NCI-H187 (cell line): ENCODE measurements at regions not wholly inside any gene's neighbourhood (a gene's known extent, or its start where the extent isn't known, plus 50 kb on each side); places are given as distances from the start of the nearest gene placed in this dataset.
"Not testable (repeated sequence)": the region's sequence is repeated elsewhere in the genome, so short reads cannot be mapped to it uniquely, and the experiment has no call there.

Source experiments
- DNase-seq, 2 experiments: peaks; one replicate each; lab custom pipeline; 2025; lab: John Stamatoyannopoulos, UW

- peak in 1 of 2 experiments; percentile 9 for DNase-seq
Measured at GRCh38 chr6:106799031-106799894, 169.9 kb downstream of the QRSL1 start.

GRCh38 chr6:106797186-106797585 is 167.8 kb downstream of the QRSL1 start:
- no peak for DNase-seq

- DNase-seq: no peak
Measured at GRCh38 chr6:106796781-106797180, 167.4 kb downstream of the QRSL1 start.

GRCh38 chr6:106794129-106794528 is 164.8 kb downstream of the QRSL1 start:
- no peak for DNase-seq

- DNase-seq: no peak
Measured at GRCh38 chr6:106792536-106793236, 163.3 kb downstream of the QRSL1 start.

DNA sequence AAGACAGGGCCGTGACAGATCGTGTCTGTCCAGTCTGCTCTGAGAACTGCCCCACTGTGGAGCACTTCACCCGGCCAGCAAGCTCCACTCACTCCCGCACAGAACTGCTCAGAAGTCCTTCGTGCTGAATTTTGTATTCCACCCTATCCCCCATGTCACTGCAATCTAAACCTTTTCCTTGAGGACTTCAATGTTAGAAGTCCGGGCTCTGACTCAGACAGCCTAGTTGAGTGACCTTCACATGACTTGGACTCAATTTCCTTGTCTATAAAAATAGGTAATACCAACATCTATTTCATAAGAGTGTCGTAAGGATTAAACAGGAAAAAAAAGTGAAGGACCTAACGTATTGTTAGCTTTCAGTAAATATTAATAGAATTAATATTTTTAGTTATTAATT is 161.6 kb downstream of the QRSL1 start:
- no peak for DNase-seq

DNA sequence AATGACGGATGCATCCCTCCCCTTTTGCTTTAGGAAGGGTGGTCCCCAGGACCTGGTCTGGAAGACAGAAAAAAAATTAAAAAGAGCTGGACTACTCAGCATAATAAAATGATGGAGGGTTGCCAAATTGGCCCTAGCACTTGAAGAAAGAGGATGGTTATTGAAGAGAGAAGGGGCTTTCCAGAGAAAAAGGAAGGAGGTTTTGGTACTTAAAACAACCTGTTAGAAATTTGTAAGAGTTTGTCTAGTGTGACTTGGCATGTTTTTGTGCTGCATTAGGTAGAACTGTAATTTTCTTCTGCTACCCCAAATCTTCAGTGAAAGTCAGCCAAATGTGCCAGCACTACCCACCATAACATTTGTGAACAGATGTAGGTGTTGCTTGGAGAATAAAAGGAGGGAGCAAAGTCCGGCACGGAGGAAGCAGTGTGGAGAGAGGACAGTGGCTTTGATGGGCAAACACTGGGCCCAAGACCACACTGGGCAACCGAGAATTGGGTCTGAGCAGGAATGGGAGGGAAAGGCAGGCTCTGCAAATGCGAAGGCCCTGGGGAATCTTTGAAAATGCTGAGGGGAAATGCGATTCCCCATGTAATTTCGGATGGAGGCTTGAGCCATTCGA is 160.9 kb downstream of the QRSL1 start:
- DNase-seq: no peak

- no peak for DNase-seq
Measured at GRCh38 chr6:106789428-106790148, 160.2 kb downstream of the QRSL1 start.

DNA sequence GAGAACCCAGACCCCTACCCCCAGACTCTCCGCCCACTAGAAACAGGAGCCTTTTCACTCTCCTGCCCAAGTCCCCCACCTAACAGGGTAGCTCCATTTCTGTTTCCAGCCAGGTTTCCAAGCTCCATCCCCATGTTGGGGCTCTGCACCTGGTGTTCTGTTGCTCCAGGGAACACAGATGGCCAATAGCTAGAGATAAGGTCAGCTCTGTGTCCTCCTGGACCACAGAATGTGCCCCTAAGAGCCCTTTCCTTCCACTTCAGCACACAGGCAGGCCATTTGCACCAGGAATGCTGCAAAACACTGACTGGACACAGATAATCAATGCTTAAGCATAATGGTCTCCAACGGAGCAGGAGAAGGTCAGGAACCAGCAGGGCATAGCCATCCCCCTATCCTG is 159.4 kb downstream of the QRSL1 start:
- DNase-seq: no peak

- no peak for DNase-seq
Measured at GRCh38 chr6:106787327-106788196, 158.2 kb downstream of the QRSL1 start.

GRCh38 chr6:106785298-106785697 is 155.9 kb downstream of the QRSL1 start:
- no peak for DNase-seq

DNA sequence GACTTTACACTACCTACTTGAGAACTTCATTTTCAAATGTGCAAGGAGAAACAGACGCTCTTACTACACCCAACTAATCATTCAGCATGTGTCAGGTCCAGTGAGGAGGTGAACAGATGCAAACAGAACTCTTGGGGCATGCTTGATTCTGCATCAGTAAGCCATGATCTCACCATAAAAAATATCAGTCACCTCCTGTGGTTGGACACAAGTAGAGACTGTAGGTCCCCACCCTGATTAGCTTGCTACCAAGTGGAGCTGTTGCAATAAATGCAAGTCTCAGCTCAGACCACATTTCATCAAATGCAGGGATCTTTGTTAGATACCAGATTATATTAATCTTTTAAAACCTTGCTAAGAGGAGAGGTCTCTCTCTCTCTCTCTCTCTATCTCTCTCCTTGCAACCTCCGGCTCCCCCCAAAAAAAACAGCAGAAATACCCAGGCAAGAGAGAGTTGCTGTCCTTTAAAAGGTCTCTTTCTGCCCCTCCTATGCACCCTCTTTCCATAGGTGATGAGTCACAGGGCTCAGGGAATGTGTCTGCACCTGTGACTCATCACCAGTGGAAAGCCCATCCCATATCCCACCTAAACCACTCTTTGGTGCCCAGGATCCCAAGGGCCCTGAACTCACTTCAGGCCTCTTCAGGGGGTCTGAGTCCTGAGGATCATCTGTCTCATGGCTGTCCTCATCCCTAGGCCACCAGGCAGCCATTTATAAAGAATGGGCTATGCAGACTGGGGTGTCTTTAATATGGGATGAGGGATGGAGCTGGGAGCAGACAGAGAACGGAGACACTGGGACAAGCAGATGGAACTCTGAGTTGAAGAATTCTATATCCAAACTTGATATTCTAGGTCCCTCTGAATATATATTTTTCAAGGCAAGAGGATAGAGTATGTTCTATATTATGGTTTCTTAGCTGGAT is 154.5 kb downstream of the QRSL1 start:
- no peak for DNase-seq

DNA sequence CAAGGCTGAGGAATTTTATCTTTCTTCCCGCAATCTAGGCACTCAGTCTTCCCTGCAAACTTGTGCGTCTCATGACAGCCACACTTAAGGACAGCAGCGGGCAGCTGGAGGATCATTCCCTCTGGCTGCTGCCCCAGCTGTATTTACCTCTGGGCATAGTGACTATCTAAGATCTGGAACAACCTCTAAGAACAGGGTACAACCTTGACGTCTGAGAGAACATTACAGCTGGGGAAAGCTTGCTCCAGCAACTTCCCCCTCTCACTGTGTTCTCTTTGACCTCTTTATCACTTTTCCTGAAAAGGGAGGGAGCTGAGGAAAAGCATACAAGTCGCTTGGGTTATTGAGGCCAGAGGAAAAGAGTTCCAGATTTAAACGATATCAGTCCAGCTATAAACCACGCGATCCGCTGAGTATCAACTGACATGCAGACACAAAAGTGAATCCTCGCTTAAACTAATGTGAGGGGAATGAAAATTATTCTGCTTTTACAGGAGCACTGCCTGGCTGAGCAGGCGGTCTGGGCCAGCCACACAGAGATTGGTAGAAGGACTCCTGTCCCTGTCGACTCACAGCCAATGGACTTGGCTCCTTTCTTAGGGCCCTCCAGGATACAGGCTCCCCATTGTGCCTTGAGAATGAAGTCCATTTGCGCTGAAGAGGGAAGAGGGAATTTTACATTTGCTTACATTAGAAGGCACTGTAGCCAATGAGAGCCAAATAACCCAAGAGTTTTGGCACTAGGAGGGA is 153.3 kb downstream of the QRSL1 start:
- no peak for DNase-seq

- not testable (repeated sequence) for DNase-seq
Measured at GRCh38 chr6:106779552-106779951, 150.2 kb downstream of the QRSL1 start.

DNA sequence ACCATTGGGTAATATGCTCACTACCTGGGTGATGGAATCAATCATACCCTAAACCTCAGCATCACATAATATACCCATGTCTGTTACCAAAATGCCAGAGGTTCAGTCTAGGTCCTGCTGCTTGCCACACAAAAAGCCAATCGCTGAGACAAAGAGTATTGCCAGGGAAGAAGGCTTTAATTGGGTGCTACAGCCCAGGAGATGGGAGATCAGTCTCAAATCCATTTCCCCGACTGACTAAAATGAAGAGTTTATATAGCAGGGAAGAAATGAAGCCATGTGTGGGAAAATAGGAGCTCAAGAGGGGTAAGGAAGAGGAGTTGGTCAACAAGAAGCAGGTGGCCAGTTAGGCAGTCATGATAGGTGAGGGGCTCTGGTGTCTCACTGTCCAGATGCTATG is 149.6 kb downstream of the QRSL1 start:
- no peak for DNase-seq

- DNase-seq: no peak
Measured at GRCh38 chr6:106773996-106774629, 144.7 kb downstream of the QRSL1 start.

- no peak for DNase-seq
Measured at GRCh38 chr6:106773522-106773921, 144.1 kb downstream of the QRSL1 start.

DNA sequence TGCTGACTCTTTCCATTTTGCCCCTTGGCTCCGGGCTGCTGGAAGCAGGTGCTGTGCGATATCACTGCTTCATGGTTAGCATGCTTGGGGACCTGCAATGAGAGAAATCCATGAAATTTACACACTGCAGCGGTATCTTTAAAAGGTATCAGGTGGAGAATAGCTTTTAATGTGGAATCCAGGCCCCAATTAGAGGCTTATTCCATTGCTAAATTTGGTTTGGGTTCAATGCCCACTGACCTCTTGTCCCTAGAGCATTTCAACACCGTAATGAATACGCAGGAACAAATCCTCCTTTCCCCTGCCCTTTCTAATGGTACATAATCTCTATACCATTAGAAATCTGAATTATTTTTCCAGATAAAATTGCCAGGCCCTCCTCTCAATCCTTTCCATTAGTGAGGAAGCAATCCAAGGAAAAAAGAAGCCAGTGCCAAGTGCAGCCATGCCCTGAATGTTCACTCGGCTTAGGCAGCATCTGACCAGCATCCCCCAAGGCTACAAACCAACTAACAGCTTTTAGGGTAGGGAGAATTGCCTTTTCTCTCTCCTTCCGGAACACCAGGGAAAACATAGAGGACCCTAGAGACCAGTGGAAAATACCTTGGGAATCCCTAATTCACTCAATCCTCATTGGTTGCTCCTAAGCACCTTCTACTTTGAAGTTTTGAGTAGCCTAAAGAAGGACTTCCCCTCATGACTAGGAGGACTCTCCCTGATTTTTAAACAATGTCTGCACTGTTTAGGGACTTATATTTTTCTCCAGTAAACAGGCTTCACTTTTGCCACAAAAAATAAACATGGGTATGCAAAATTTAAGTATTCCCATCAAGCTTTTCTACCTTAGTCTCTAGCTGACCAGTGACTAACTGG is 143.1 kb downstream of the QRSL1 start:
- DNase-seq: no peak
